Body of pancreas (tissue), 4 donors: ENCODE measurements at regions not wholly inside any gene's neighbourhood (a gene's known extent, or its start where the extent isn't known, plus 50 kb on each side); places are given as distances from the start of the nearest gene placed in this dataset.

Experiments used
- CTCF ChIP-seq, 7 experiments: fragments of 450-650 bp in 4 of 7; fragments of 200-600 bp in 3 of 7; sonication (generic) in 3 of 7; IDR thresholded peaks; one replicate each; pipeline ENCODE4 v1.5.1; 2016 to 2019; ENCODE audit warnings: antibody characterized with exemption in 7 of 7
- POLR2A ChIP-seq, 3 donors: fragments of 450-650 bp; IDR thresholded peaks; one replicate each; pipeline ENCODE4 v1.6.1; 2016; ENCODE audit warnings: antibody characterized with exemption in 3 of 3, mild to moderate bottlenecking in 2 of 3

- TF ChIP-seq CTCF (IDR thresholded peaks at IDR 0.05) (no peak), POLR2A (IDR thresholded peaks at IDR 0.05) (no peak)
Observed at GRCh38 chr3:63026722-63027121, 151.5 kb upstream of the CADPS start.
